IPS DF 4.7 (cell line): ENCODE measurements at regions not wholly inside any gene's neighbourhood (a gene's known extent, or its start where the extent isn't known, plus 50 kb on each side); places are given as distances from the start of the nearest gene placed in this dataset.
"Not testable (repeated sequence)": the region's sequence is repeated elsewhere in the genome, so short reads cannot be mapped to it uniquely, and the experiment has no call there.

Experiments used
- DNase-seq: peaks from one replicate; pipeline ENCODE4 v3.0.0-alpha.2; 2013; ENCODE audit warnings: low spot score; ENCODE audit errors: extremely low read depth

DNA sequence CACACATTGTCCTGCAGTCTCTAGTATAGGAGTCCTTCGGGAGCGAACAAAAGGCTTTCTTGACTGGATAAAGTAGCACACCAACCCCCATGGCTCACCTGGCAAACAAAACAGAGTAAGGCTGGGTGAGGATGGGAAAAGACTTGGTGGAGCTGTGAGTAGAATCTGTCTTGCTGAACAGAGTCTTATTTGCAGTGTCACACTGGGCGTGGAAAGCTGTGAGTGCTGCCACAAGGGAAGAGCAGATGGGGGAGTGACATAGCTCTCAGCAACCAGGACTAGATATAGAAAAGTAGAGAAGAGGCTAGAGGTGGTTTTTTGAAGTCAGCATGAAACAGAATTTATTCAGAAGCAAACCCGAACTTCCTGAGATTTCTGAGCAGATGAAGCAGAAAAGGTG, 137.2 kb upstream of the ESX1 start:
- no peak for DNase-seq

DNA sequence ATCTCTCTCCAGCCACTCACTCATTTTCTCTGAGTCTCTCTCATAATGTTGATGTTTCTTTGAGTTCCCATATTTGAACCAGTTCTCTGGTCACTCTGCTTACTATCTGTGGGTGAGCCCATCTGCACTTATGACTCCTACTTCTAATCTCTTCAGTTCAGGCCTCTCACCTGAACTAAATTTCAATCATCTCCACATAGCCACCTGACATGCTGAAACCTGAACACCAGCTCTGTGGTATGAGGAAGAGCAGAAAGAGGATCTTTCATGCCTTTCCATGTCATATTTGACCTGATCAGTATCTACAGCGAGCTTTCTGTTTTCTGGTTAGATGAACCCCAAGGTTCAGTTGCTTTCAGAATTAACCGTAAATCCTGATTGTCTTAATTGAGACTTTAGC, 122.2 kb upstream of the ESX1 start:
- no peak for DNase-seq

DNA sequence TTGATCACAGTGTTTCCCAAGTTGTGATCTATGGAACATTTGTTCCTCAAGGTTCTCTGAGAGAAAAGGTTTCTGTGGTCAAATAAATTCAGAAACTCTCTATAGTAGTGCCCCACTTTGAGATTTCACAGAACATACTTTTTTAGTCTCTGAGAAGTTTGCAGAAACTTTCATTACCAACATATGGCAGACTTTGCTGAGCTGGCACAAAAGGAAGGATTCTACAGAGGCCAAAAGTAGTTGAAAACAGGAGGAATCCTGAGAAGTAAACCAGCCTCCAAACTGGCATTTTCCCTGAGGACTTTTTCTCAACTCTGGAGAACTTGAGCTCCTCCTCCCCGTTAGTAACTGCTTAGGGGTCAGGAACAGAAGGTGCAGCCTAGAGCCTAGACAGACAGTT, 117.8 kb upstream of the ESX1 start:
- no peak for DNase-seq

DNA sequence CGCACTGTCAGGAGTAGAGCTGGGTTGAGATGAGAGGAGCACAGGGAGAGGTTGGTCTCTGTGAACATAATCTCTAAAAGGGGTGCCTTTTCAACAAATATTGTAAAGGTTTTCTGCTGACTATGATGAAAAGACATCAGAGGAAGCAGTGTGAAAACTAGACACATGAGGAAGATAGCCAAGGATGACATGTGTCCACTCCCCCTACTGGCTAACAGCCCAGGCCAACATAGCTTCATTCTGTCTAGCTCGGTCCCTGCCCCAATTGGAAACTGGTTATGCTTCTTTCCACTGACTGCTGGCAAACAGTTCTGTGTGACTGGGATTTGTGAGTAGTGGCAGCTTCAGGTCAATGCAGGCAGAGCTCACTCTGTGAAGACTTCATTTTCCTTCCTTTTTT, 115.4 kb upstream of the ESX1 start:
- DNase-seq, result peak; percentile 16

DNA sequence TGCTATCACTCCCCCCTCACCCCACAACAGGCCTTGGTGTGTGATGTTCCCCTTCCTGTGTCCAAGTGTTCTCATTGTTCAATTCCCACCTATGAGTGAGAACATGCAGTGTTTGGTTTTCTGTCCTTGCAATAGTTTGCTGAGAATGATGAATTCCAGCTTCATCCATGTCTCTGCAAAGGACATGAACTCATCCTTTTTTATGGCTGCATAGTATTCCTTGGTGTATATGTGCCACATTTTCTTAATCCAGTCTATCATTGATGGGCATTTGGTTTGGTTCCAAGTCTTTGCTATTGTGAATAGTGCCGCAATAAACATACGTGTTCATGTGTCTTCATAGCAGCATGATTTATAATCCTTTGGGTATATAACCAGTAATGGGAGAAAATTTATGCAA, 106.0 kb upstream of the ESX1 start:
- not testable (repeated sequence) for DNase-seq

DNA sequence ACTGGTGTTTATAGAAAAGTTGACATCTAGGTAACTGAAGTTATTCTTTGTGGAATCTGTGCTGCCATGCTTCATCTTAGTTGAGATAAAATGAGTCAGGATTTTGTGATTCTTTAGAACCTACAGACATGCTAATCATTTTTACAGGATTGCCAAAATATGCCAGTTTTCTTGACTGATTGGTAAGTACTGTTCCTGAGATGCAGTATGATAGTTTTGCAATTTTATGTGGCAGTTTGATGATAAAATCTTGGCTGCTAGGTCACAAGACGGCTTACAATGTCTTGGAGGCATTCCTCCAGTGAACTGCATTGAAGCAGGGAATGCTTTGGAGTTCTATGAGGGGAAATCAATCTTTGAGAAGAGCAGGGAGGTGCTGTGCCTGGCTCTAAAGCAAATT, 104.4 kb upstream of the ESX1 start:
- no peak for DNase-seq

DNA sequence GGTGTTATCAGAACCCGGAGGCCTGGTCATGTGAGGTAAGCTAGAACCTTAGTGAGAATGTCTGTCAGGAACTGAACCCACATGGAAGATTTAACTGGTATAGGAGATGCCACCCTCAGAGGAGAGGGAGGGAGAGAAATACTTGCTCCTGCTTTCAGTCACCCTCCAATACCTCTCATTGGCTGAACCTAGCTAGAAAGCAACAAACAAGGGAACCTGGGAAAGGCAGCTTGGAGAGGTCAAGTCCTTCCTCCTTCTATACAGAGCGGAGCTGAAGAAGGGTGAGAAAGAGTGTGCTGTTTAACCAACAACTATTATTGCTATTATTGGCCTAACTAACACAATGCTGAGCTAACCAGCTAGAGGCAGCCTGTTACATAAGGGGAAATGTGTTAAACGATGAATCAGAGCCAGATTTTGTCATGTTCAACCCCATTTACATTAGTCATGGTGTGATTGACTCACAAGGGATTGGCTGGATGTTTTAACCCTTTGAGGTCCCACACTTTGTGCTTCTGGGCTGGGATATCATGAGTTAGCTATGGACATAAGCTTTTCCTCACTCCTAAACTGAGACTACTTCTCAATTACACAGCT, 96.5 kb upstream of the ESX1 start:
- no peak for DNase-seq

DNA sequence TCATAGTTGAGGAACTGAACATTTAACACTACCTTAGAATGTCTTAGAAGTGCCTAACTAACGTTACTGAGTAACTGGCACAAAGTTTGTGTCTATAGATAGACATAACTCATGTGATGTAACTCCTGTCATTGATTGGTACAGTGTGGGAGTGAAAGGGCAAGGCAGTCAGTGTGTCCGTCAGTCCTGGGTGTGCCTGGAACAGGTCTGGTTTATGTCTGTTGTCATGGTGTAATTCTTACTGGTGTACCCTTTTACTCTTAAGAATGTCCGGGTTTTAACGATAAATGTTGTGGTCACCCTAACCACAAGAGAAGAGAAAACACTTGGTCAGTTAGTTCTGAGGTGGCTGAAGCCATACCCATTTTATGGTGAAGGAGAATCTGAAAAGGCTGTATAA, 93.1 kb upstream of the ESX1 start:
- DNase-seq, result no peak

DNA sequence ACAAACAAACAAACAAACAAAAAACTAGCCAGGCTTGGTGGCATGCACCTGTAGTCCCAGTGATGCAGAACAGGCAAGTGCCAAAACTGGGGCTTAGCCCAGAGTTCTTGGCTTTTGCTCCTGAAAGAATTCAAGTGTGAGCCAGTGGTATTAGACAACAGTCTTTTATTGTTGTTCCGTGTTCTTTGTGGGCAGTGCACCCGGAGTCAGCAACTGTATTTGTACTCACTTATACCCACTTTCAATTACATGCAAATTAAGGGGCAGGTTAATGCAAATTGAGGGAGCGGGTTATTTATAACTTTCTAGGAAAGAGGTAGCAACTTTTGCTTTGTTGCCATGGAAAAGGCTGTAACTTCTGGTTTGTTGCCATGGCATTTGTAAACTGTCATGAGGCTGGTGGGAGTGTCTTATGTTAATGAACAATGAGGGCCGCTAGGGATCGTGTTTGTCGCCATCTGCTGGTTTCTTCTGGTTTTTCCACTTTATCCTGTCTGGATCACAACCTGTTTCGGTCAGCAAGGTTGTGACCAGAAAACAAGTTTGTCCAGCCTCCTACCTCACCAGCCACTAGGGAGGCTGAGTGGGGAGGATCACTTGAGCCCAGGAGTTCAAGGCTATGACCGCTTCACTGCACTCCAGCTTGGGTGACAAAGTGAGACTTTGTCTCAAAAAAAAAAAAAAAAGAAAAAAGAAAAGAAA, 88.8 kb upstream of the ESX1 start:
- DNase-seq, result peak; percentile 25

DNA sequence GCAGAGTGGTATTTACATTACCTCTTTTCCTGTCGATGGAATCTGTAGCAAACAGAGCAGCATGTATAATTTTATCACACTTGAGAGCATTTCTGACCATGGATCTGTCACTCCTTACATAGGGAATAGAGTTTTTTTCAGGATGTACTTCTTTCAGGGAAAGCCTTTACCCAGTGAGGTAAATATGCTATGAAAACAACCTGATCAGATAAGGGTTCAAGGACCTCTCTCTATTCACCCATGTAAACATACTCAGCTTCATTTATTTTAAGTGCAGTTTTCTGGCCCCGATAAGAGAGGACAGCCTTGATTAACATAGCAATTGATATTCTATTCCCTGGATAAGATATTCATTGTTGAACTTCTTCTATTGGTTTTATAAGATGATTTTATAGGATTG, 87.3 kb upstream of the ESX1 start:
- no peak for DNase-seq

DNA sequence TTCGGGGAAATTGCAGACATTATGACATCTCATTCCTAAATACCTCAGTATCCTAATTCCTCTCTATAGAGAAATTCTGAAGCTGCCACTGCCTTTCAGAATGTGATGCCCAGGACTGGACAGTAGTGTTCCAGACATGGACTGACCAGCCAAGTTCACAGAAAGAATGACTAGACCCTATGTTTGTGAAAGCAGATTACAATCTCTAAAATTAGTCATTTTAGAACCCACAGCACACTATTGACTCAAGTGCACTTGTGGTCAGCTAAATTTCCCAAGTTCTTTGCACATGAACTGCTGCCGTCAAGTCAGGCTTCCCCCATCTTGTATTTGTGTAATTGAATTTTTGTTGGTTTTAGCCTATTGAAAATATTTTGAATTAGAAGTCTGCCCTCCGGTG, 81.0 kb upstream of the ESX1 start:
- DNase-seq, result no peak

DNA sequence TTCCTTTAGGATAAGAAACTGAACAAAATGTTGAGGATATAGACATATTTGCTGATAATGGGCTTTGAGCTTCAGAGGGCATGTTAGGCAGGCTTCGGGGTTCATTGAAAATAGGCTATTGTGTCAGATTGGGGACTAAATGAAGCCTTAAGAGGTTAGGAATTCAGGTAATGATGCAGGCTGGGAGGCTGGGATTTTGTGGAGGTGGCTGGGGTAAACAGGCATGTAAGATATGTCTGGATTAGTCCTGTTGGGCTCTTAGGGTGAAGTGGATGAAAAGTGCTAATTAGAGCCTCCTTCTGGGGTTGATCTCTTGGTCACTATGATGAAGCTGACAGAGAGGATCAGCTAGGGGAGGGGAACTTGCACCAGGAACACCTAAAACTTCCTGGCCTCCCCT, 80.2 kb upstream of the ESX1 start:
- DNase-seq, result no peak

DNA sequence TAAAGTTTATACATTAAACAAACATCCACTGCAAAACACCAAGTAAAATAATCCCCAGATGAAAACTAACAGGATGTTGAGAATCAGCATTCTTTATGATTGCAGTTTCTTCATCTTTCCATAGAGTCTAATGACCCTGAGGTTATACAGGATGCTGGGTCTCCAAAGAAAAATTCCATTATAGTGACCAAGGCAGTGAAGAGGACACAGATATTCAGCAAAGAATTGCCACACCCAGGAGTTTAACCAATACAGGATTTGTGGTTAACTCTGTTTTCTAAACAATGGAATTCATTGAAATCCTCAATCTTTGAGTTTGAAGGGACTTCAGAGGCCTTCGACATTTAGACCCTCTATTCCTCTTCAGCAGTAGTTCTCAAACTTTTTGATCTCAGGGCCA, 76.2 kb upstream of the ESX1 start:
- no peak for DNase-seq

DNA sequence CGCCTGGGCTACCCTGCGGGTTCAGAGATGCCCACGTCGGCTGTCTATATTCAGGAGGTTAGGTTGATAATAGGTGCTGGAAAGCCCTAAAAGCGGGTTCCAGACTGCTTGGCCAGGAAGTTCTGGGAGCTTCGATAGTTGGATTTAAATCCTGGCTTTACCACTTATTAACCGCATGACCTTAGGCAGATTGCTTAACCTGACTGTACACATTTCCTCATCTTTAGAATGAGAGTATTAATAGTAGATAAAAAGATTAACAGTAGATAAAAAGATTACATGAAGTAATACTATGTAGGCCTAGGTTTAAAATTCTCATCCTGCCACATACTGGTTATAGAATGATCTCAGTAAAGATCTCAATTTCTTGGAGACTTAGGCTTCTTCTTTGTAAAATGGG, 75.0 kb upstream of the ESX1 start:
- no peak for DNase-seq

DNA sequence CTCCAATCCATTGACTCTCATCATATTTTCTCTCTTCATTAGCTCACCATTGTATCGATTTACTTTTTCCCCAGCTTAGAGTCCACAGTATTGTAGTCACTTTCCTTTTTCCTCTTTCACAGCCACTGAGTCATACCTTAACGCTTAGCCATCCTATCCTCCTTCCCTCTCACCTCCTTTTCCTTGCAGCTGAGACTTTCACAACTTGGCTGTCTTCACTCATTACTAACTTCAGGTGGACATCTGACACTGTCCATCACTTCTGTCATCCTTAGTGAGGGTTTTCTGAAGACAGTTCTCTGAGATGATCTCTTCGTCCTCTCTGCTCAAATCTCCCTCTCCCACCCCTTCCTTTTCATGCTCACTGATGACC, 70.5 kb upstream of the ESX1 start:
- no peak for DNase-seq

DNA sequence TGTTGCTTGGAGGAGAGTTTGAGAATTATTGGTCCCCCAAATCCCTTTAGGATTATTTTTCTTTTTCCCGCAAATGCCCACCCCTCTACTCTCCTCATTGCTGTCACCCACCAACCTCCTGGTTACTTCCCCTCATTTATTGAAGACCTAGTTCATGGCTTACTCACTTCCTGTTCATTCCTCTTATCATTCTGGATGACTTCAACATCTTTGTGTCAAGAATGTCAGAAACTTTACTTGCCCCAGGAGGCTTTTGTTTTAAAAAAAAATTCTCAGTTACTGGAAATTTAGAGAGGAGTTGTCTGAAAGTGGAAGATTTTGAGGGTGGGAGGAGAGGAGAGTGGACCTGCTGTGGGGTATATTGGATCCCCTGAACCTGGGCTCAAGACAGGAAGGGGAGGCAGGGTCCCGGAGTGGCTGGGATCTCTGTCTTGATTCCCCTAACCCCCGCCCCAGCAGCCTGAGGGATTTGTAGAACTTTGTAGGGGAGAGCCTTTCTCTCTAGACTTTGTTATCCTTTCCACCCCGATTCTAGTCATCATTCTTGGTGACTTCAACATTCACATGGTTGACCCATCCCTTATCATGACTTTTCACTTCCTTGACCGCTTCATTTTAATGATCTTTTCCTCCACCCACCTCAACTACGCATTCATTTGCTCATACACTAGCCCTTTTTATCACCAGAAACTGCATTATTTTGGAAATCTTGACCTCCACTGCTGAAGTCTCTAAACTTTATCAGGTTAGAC, 69.9 kb upstream of the ESX1 start:
- no peak for DNase-seq

DNA sequence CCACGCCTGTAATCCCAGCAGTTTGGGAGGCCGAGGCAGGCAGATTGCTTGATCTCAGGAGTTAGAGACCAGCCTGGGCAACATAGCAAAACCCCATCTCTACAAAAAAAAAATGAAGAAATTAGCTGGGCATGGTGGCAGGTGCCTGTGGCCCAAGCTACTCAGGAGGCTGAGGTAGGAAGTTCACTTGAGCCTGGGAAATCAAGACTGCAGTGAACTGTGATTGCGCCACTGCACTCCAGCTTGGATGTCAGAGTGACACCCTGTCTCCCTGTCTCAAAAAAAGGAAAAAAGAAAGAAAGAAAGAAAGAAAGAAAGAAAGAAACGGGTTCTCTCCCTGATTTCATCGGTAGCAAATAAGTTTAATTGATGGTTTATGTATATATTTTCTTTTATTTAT, 64.6 kb upstream of the ESX1 start:
- no peak for DNase-seq

DNA sequence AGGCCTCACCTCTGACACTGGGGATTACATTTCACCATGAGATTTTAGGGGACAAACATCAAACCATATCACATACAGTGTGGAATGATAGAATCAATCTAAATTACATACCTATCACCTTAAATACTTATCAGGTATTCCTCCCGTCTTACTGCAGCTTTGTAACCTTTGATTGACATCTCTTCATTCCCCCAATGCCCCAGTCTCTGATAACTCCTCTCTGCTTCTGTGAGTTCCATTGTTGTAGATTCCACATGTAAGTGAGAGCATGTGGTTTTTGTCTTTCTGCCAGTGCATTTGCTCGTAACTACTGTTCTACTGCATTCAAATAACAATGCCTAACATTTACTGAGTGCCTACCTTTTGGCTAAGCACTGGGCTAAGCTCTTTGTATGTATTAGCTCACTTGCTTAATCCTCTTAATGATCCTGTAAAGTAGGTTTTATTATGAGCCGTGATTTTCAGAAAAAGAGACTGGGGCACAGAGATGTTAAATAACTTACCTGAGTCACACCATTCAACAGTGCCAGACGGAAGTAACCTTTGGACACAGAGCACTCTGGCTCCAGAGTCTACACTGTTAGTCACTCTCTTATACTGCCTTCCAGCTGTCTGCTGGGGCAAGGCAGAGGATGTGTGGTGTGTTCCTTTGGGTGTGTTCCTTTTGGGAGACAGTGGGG, 63.7 kb upstream of the ESX1 start:
- no peak for DNase-seq

DNA sequence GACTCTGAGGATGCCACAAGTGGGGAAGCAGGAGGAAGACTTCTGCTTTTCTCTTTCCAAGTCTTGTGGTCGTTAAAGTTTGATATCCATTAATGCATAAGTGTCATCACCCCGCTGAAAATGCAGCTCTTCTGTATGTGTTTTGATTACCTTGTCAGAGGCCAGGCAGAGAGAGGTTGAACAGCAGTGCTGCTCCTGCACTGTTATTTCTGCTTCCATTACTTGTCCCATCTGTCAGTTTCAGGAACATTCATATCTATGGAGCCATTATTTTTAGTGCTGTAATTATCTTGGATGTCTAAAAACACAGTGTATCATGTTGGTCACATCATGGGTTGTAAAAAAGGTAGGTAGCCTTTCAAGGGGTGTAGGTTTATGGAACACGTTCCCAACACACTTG, 62.0 kb upstream of the ESX1 start:
- no peak for DNase-seq

DNA sequence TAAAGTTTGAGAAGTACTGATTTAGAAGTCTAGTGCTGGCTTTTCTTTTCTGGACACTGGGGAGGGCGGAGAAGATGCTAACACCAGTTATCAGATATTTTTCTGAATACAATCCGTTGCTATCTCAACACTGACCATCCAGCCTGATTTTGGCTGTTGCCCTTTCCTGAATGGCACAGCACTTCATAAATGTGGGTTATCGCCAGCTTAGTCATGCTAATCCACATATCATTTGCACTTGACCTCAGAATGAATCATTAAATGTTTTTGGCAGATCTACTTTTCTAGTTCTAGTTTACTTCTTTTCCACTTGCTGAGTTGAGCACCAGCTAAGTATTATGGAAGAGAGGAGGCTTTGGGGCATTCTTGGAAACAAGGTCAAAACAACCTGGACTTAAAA, 60.8 kb upstream of the ESX1 start:
- no peak for DNase-seq

DNA sequence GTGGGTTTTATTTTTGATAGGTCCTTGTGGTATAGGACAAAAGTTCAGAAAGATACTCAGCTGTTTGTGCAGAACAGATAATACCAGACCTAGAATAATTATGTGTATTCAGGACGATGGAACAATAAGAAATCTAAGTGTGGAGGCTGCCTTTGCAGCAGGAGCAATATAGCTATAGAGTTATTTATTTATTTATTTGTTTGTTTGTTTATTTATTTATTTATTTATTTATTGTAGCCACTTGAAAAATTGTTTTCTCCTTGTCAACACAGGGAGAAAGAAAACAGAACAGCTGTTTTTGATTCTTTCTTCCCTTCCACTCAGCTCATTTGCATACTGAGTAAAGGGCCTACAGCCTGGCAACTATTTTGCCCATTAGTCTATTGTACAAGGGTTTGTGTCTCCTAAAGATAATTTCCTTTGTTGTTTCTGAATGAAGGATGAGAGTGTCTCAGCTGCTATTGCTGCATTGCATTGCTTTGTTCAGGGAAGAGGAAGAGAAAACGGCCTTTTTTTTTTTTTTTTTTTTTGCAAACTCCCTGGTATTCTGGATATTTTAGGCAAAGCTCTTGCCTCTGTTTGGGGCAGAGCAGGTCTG, 56.0 kb upstream of the ESX1 start:
- no peak for DNase-seq

DNA sequence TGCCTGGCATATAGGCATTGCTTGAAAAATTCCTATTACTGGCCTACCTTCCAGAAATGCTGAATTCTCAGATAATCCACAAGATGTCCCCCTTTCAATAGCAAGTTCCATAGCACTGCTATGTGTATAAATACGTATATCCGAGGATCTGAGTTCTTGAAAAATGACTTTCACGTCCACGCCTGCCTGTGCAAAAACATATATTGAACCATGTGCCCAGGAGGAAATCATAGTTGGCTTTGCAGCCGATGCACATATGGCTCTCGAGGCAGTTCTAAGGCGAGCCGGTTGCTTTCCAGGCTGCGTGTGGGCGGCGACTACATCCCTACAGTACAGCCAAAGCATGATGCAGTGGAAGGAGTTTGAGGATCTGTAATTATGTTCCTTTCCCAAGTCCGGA, 55.4 kb upstream of the ESX1 start:
- no peak for DNase-seq
